ENCODE measurements at regions not wholly inside any gene's neighbourhood (a gene's known extent, or its start where the extent isn't known, plus 50 kb on each side); places are given as distances from the start of the nearest gene placed in this dataset.

- TF ChIP-seq ZNF414 (CRISPR knock-in tag; IDR thresholded peaks at IDR 0.05) (peak; percentile 86; the same call in 1 of the 2 replicates), NR0B2 (CRISPR knock-in tag; IDR thresholded peaks at IDR 0.05) (peak; percentile 81; the same call in 1 of the 2 replicates), ZSCAN30 (CRISPR knock-in tag; IDR thresholded peaks at IDR 0.05) (peak; percentile 81), MED13 (CRISPR knock-in tag; IDR thresholded peaks at IDR 0.05) (peak; percentile 72; the same call in 1 of the 2 replicates), ZNF549 (CRISPR knock-in tag; IDR thresholded peaks at IDR 0.05) (peak; percentile 82; the same call in 1 of the 2 replicates), ZNF644 (CRISPR knock-in tag; IDR thresholded peaks at IDR 0.05; ENCODE audit: low read depth) (no peak), ZIK1 (CRISPR knock-in tag; IDR thresholded peaks at IDR 0.05; ENCODE audit: borderline replicate concordance, low read depth) (peak; percentile 90; the same call in 1 of the 2 replicates), NCOA1 (CRISPR knock-in tag; IDR thresholded peaks at IDR 0.05) (0 out of 2 replicates have a peak, but pooled peaks have one; percentile 10), AKAP8 (CRISPR knock-in tag; IDR thresholded peaks at IDR 0.05) (peak; percentile 87; the same call in 1 of the 2 replicates), BCL6 (CRISPR knock-in tag; IDR thresholded peaks at IDR 0.05) (peak; percentile 69), DBP (CRISPR knock-in tag; IDR thresholded peaks at IDR 0.05; ENCODE audit: not compliant biosample characterization) (peak; percentile 82), ZFYVE20 (CRISPR knock-in tag; IDR thresholded peaks at IDR 0.05; ENCODE audit: borderline replicate concordance, low read depth) (0 out of 2 replicates have a peak, but pooled peaks have one; percentile 4), SIX1 (CRISPR knock-in tag; IDR thresholded peaks at IDR 0.05; ENCODE audit: borderline replicate concordance) (no peak), ADNP (CRISPR knock-in tag; IDR thresholded peaks at IDR 0.05) (no peak), TERF1 (CRISPR knock-in tag; IDR thresholded peaks at IDR 0.05) (no peak; the same call in 1 of the 2 replicates), ZNF225 (CRISPR knock-in tag; IDR thresholded peaks at IDR 0.05) (peak; percentile 89; the same call in 1 of the 2 replicates), HMG20A (CRISPR knock-in tag; IDR thresholded peaks at IDR 0.05; ENCODE audit: borderline replicate concordance) (peak; percentile 42; the same call in 1 of the 2 replicates)
Observed at GRCh38 chr17:77451245-77451893, 310.6 kb downstream of the SEC14L1 start (continued).

Data from HepG2 (cell line).